ENCODE measurements at regions not wholly inside any gene's neighbourhood (a gene's known extent, or its start where the extent isn't known, plus 50 kb on each side); places are given as distances from the start of the nearest gene placed in this dataset.

GRCh38 chr7:94266238-94266644, 128.5 kb upstream of the COL1A2 start:
- Histone ChIP-seq H3K36me3 (no peaks in the 10 kb centered on the region), H3K9me3 (no peaks in the 10 kb centered on the region), H3K4me3 (no peak overlapping the region), H3K27ac (no peak overlapping the region), H3K4me1 (no peaks in the 10 kb centered on the region), H3K27me3 (no peaks in the 10 kb centered on the region)
- DNase-seq: no peak
- intact Hi-C loops (cut with DNase I): no loop called here
- 44 to 64% methylated on average over 3 of the region's 3 CpGs for WGBS, 2 donors
- TF ChIP-seq POLR2AphosphoS5 (IDR thresholded peaks at IDR 0.05): peak in 2 of 4 donors; percentile 12 to 14
- TF ChIP-seq EP300 (IDR thresholded peaks at IDR 0.05): no peak

GRCh38 chr7:94270772-94271171, 123.9 kb upstream of the COL1A2 start:
- Histone ChIP-seq H3K27me3 (no peaks in the 10 kb centered on the region), H3K36me3 (no peaks in the 10 kb centered on the region), H3K4me1 (no peaks in the 10 kb centered on the region), H3K27ac (no peak overlapping the region), H3K4me3 (no peak overlapping the region), H3K9me3 (no peaks in the 10 kb centered on the region)
- no peak for DNase-seq
- intact Hi-C loops (cut with DNase I): no loop called here
- WGBS, 2 donors: 82 to 94% methylated on average over 1 of the region's 1 CpG
- TF ChIP-seq EP300 (IDR thresholded peaks at IDR 0.05) (no peak), CTCF (IDR thresholded peaks at IDR 0.05) (no peak), POLR2AphosphoS5 (IDR thresholded peaks at IDR 0.05) (no peak), POLR2A (IDR thresholded peaks at IDR 0.05) (no peak)

- no peaks in the 10 kb centered on the region for H3K36me3 ChIP-seq
- H3K9me3 ChIP-seq: no peaks in the 10 kb centered on the region
- intact Hi-C loops (cut with DNase I): no loop called here
- TF ChIP-seq EP300 (IDR thresholded peaks at IDR 0.05): no peak
- TF ChIP-seq POLR2A (IDR thresholded peaks at IDR 0.05): no peak
- no peak for TF ChIP-seq POLR2AphosphoS5 (IDR thresholded peaks at IDR 0.05)
- no peak for TF ChIP-seq CTCF (IDR thresholded peaks at IDR 0.05)
- no peak overlapping the region for H3K27ac ChIP-seq
- no peak for DNase-seq
- no peaks in the 10 kb centered on the region for H3K4me1 ChIP-seq
- 87 to 89% methylated on average over 1 of the region's 1 CpG for WGBS, 2 donors
- no peak overlapping the region for H3K4me3 ChIP-seq
- H3K27me3 ChIP-seq: no peaks in the 10 kb centered on the region
These were observed 121.7 kb upstream of the COL1A2 start for GRCh38 chr7:94272821-94273583.

- intact Hi-C loops (cut with DNase I): no loop called here
- no peaks in the 10 kb centered on the region for H3K27me3 ChIP-seq
These were observed 119.9 kb upstream of the COL1A2 start for GRCh38 chr7:94274828-94275227.

GRCh38 chr7:94276027-94276426, 118.7 kb upstream of the COL1A2 start:
- H3K27ac ChIP-seq: no peak overlapping the region
- DNase-seq: no peak
- WGBS, 2 donors: 74 to 79% methylated on average over 4 of the region's 4 CpGs
- no peak overlapping the region for H3K4me3 ChIP-seq
- TF ChIP-seq POLR2A (IDR thresholded peaks at IDR 0.05): no peak
- no peaks in the 10 kb centered on the region for H3K4me1 ChIP-seq
- no peaks in the 10 kb centered on the region for H3K27me3 ChIP-seq
- H3K36me3 ChIP-seq: no peaks in the 10 kb centered on the region
- H3K9me3 ChIP-seq: no peaks in the 10 kb centered on the region
- intact Hi-C loops (cut with DNase I): no loop called here

More at GRCh38 chr7:94274828-94275227, 119.9 kb upstream of the COL1A2 start:
- no peak for TF ChIP-seq POLR2A (IDR thresholded peaks at IDR 0.05)
- TF ChIP-seq CTCF (IDR thresholded peaks at IDR 0.05): no peak
- TF ChIP-seq POLR2AphosphoS5 (IDR thresholded peaks at IDR 0.05): no peak
- TF ChIP-seq EP300 (IDR thresholded peaks at IDR 0.05): no peak
- 48 to 62% methylated on average over 3 of the region's 3 CpGs for WGBS, 2 donors
- DNase-seq: no peak
- no peaks in the 10 kb centered on the region for H3K36me3 ChIP-seq
- H3K4me1 ChIP-seq: no peaks in the 10 kb centered on the region
- H3K27ac ChIP-seq: no peak overlapping the region
- H3K4me3 ChIP-seq: no peak overlapping the region
- H3K9me3 ChIP-seq: no peaks in the 10 kb centered on the region

- no peaks in the 10 kb centered on the region for H3K4me1 ChIP-seq
- no peaks in the 10 kb centered on the region for H3K9me3 ChIP-seq
- no peaks in the 10 kb centered on the region for H3K27me3 ChIP-seq
- H3K4me3 ChIP-seq: no peak overlapping the region
- intact Hi-C loops (cut with DNase I): no loop called here
- DNase-seq: no peak
- H3K27ac ChIP-seq: no peak overlapping the region
- H3K36me3 ChIP-seq: no peaks in the 10 kb centered on the region
- TF ChIP-seq CTCF (IDR thresholded peaks at IDR 0.05) (peak in 1 of 4 experiments; percentile 10), EP300 (IDR thresholded peaks at IDR 0.05) (no peak)
- 8 to 11% methylated on average over 1 of the region's 1 CpG for WGBS, 2 donors
These were observed 117.9 kb upstream of the COL1A2 start for GRCh38 chr7:94276795-94277194.

Measured in sigmoid colon (tissue), 6 donors.